Caco-2 (cell line): ENCODE measurements at regions not wholly inside any gene's neighbourhood (a gene's known extent, or its start where the extent isn't known, plus 50 kb on each side); places are given as distances from the start of the nearest gene placed in this dataset.

Source experiments
- BruUV-seq: library from RNA; stranded (reverse); fragments of 400-500 nt; replicated peaks from 2 replicates; lab custom pipeline; 2021; lab: Mats Ljungman, UMichigan
- CTCF ChIA-PET: fragments of 300-600 bp; sonication (Branson Sonifier 250); formaldehyde crosslinking; loops from one replicate; lab custom pipeline; 2022; ENCODE audit warnings: antibody characterized with exemption; lab: Charles Lee
- POLR2A ChIA-PET: fragments of 300-600 bp; sonication (Branson Sonifier 250); formaldehyde crosslinking; loops from one replicate; lab custom pipeline; 2022; ENCODE audit warnings: antibody characterized with exemption; lab: Charles Lee
- DNase-seq, 2 experiments: peaks; one replicate each; pipeline versions ENCODE4 v3.0.0 to v3.0.0-alpha.2; 2020 to 2022
- H3K27me3 ChIP-seq: replicated peaks from 2 replicates; pipeline ENCODE4 v1.6.0; 2011; ENCODE audit warnings: low read length; ENCODE audit not compliant: control insufficient read depth, insufficient read depth
- H3K36me3 ChIP-seq: 2 replicates; pipeline ENCODE4 v1.5.1; 2011; ENCODE audit warnings: low read length; ENCODE audit not compliant: control insufficient read depth, insufficient read depth
- H3K4me1 ChIP-seq: fragments of 250-450 bp; sonication (Bioruptor Pico); 2 replicates; pipeline ENCODE4 v1.5.1; 2020; ENCODE audit warnings: mild to moderate bottlenecking
- H3K4me3 ChIP-seq: 2 replicates; pipeline ENCODE4 v1.5.1; 2011; ENCODE audit warnings: low read depth, mild to moderate bottlenecking, control low read depth, low read length
- H3K9me3 ChIP-seq: fragments of 250-450 bp; sonication (Bioruptor Pico); 2 replicates; pipeline ENCODE4 v1.5.1; 2020; ENCODE audit warnings: mild to moderate bottlenecking, moderate library complexity
- H3K27ac Mint-ChIP-seq: one replicate; pipeline ENCODE4 v1.8.0; 2022; ENCODE audit warnings: mixed read lengths; ENCODE audit not compliant: unreplicated experiment
- H3K27me3 Mint-ChIP-seq: one replicate; pipeline ENCODE4 v1.8.0; 2022; ENCODE audit warnings: mixed read lengths; ENCODE audit not compliant: insufficient read depth, unreplicated experiment
- H3K36me3 Mint-ChIP-seq: one replicate; pipeline ENCODE4 v1.8.0; 2022; ENCODE audit warnings: mild to moderate bottlenecking, mixed read lengths; ENCODE audit not compliant: insufficient read depth, unreplicated experiment
- H3K4me1 Mint-ChIP-seq: one replicate; pipeline ENCODE4 v1.8.0; 2022; ENCODE audit warnings: low read depth, mixed read lengths; ENCODE audit not compliant: unreplicated experiment
- H3K4me3 Mint-ChIP-seq: one replicate; pipeline ENCODE4 v1.8.0; 2022; ENCODE audit warnings: mild to moderate bottlenecking, moderate library complexity, mixed read lengths; ENCODE audit not compliant: unreplicated experiment
- H3K9me3 Mint-ChIP-seq: one replicate; pipeline ENCODE4 v1.8.0; 2022; ENCODE audit warnings: mixed read lengths; ENCODE audit not compliant: unreplicated experiment
- CTCF ChIP-seq, 2 experiments: fragments of 200-600 bp in 1 of 2; IDR thresholded peaks; 1 replicate in 1 of 2; 2 replicates in 1 of 2; pipeline versions ENCODE4 v1.5.1 to v1.8.0; 2011 to 2022; ENCODE audit warnings: antibody characterized with exemption in 1 of 2, control low read depth in 1 of 2, inconsistent platforms in 1 of 2, low read depth in 1 of 2, low read length in 1 of 2, mild to moderate bottlenecking in 1 of 2, moderate library complexity in 1 of 2; ENCODE audit not compliant: insufficient read depth in 1 of 2, severe bottlenecking in 1 of 2, unreplicated experiment in 1 of 2
- intact Hi-C: fragments of 100-400 bp; cut with micrococcal nuclease; formaldehyde crosslinking; loops from one replicate; pipeline ENCODE4 v1.10.0; 2022; ENCODE audit not compliant: unreplicated experiment

- H3K27me3 ChIP-seq: no peaks in the 10 kb centered on the region
- no peaks in the 10 kb centered on the region for H3K36me3 ChIP-seq
- no peaks in the 10 kb centered on the region for H3K9me3 ChIP-seq
- ChIA-PET POLR2A (no interaction called here), CTCF (no interaction called here)
- Mint-ChIP-seq H3K4me1 (no peaks in the 10 kb centered on the region), H3K36me3 (no peaks in the 10 kb centered on the region), H3K27me3 (no peaks in the 10 kb centered on the region), H3K9me3 (no peaks in the 10 kb centered on the region), H3K27ac (no peak overlapping the region), H3K4me3 (no peak overlapping the region)
- intact Hi-C loops: no loop called here
- no peak for TF ChIP-seq CTCF (IDR thresholded peaks at IDR 0.05; ENCODE audit: insufficient read depth in 1 of 2, low read depth in 1 of 2, low read length in 1 of 2, severe bottlenecking in 1 of 2, unreplicated experiment in 1 of 2)
- DNase-seq: no peak
- H3K4me3 ChIP-seq: no peak overlapping the region
- no TSS peak for BruUV-seq
- H3K4me1 ChIP-seq: no peaks in the 10 kb centered on the region
Measured at GRCh38 chr4:71648923-71649322, 135.0 kb downstream of the GC start.

GRCh38 chr4:71648448-71648847 is 135.4 kb downstream of the GC start:
- H3K27me3 Mint-ChIP-seq: no peaks in the 10 kb centered on the region
- no peaks in the 10 kb centered on the region for H3K27me3 ChIP-seq
- no TSS peak for BruUV-seq
- no peak for DNase-seq
- no peak for TF ChIP-seq CTCF (IDR thresholded peaks at IDR 0.05; ENCODE audit: insufficient read depth in 1 of 2, low read depth in 1 of 2, low read length in 1 of 2, severe bottlenecking in 1 of 2, unreplicated experiment in 1 of 2)
- H3K4me1 Mint-ChIP-seq: no peaks in the 10 kb centered on the region
- H3K9me3 ChIP-seq: no peaks in the 10 kb centered on the region
- ChIA-PET POLR2A (no interaction called here), CTCF (no interaction called here)
- H3K4me3 Mint-ChIP-seq: no peak overlapping the region
- H3K9me3 Mint-ChIP-seq: no peaks in the 10 kb centered on the region
- no peak overlapping the region for H3K27ac Mint-ChIP-seq
- H3K4me3 ChIP-seq: no peak overlapping the region
- H3K36me3 ChIP-seq: no peaks in the 10 kb centered on the region
- H3K4me1 ChIP-seq: no peaks in the 10 kb centered on the region
- no peaks in the 10 kb centered on the region for H3K36me3 Mint-ChIP-seq
- intact Hi-C loops: no loop called here

- H3K36me3 Mint-ChIP-seq: no peaks in the 10 kb centered on the region
- ChIA-PET CTCF (no interaction called here), POLR2A (no interaction called here)
- no peak overlapping the region for H3K27ac Mint-ChIP-seq
- no peak for TF ChIP-seq CTCF (IDR thresholded peaks at IDR 0.05; ENCODE audit: insufficient read depth in 1 of 2, low read depth in 1 of 2, low read length in 1 of 2, severe bottlenecking in 1 of 2, unreplicated experiment in 1 of 2)
- H3K9me3 Mint-ChIP-seq: peaks cover 15% of the 10 kb centered on the region
- no peak for DNase-seq
- no peaks in the 10 kb centered on the region for H3K27me3 ChIP-seq
- H3K4me3 ChIP-seq: no peak overlapping the region
- intact Hi-C loops: no loop called here
- BruUV-seq: no TSS peak
- H3K4me3 Mint-ChIP-seq: no peak overlapping the region
- H3K4me1 ChIP-seq: no peaks in the 10 kb centered on the region
- H3K36me3 ChIP-seq: no peaks in the 10 kb centered on the region
- peaks cover 9% of the 10 kb centered on the region for H3K4me1 Mint-ChIP-seq
- no peaks in the 10 kb centered on the region for H3K27me3 Mint-ChIP-seq
- no peaks in the 10 kb centered on the region for H3K9me3 ChIP-seq
Measured at GRCh38 chr4:71639380-71639779, 144.5 kb downstream of the GC start.
